ENCODE measurements at regions not wholly inside any gene's neighbourhood (a gene's known extent, or its start where the extent isn't known, plus 50 kb on each side); places are given as distances from the start of the nearest gene placed in this dataset.
A peak's percentile ranks its signal among the peaks of the same experiment; 100 is the strongest.

DNA sequence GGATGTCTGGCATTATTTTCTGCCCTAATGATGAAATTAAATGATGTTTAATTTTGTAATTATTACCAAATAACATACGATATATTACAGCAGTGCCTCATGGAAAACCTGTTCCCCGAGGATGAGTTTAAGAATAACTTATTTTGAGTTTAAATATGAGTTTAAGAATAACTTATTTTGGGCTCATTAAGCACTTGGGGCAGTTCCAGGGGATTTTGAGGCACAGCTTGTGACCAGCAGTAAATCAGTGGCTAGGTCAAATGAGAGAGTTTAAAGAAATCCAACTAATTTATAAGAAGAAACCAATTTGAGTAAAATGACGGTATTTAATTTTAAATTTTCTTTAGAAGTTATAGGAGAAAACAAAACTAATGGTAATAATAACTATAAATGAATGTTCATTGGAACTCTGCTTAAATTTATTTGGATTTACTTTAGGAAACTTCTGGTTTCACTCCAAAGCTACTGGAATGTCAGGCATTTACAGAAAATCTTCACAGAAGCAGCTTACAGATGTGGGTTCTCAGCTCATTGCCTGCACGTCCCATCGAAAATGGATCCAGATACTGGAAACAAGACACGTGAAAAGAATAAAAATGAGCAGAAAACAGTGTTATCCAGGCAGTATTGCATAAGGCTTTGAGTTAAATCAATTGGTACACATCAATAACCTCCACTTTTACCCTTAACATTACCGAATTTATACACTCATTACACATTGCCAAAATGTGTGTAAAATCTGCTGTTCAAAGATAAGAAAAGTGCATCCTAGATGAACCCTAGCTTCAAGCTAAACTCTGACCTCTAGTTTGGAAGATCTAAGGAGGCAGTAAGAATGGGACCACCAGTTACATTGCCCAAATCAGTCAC, 784.5 kb upstream of the IGFBP3 start:
- DNase-seq (peak; percentile 57), ATAC-seq (ENCODE audit: low read depth) (peak; percentile 74)
- Histone ChIP-seq H3K4me2 (ENCODE audit: low read depth, low read length) (peak overlapping the region; percentile 68), H4K91ac (ENCODE audit: insufficient read depth, low read depth, low read length) (peak overlapping the region; percentile 86; the same call in 1 of the 2 replicates), H3K27me3 (ENCODE audit: control insufficient read depth, insufficient read depth, low read length) (no peaks in the 10 kb centered on the region), H2BK15ac (ENCODE audit: low read depth, low read length) (peak overlapping the region; percentile 87; the same call in 2 of the 3 replicates), H3K4me1 (ENCODE audit: control insufficient read depth, insufficient read depth, low read length) (peaks cover 6% of the 10 kb centered on the region), H2AK5ac (ENCODE audit: low read depth, low read length) (peak overlapping the region; percentile 84), H3K14ac (replicated peaks; ENCODE audit: low read depth, low read length) (peak overlapping the region; percentile 88), H3K9ac (ENCODE audit: low read depth, low read length) (no peak overlapping the region), H3K4ac (ENCODE audit: low read depth, low read length) (peak overlapping the region; percentile 28; the same call in 1 of the 2 replicates), H2AK9ac (replicated peaks; ENCODE audit: low read depth, low read length, poor library complexity) (no peak overlapping the region), H4K5ac (ENCODE audit: low read depth, low read length) (peak overlapping the region; percentile 74; the same call in 1 of the 2 replicates), H3K56ac (ENCODE audit: extremely low read depth, insufficient read depth, low read length) (no peak overlapping the region), H3K18ac (ENCODE audit: low read depth, low read length) (peak overlapping the region; percentile 65), H3K36me3 (ENCODE audit: control insufficient read depth, insufficient read depth, low read length) (no peaks in the 10 kb centered on the region), H3K9me3 (ENCODE audit: control insufficient read depth, insufficient read depth, low read length) (no peaks in the 10 kb centered on the region), H3K4me3 (ENCODE audit: insufficient read depth, low read depth, low read length) (no peak overlapping the region), H2BK120ac (ENCODE audit: low read depth, low read length) (peak overlapping the region; percentile 66), H2AFZ (replicated peaks; ENCODE audit: low read length, poor library complexity) (no peak overlapping the region), H3K23ac (ENCODE audit: low read depth, low read length) (peak overlapping the region; percentile 26; the same call in 1 of the 2 replicates), H4K20me1 (ENCODE audit: insufficient read depth, low read length) (no peaks in the 10 kb centered on the region), H4K8ac (ENCODE audit: low read depth in 2 of 2, low read length in 2 of 2) (peak overlapping the region in 1 of 2 experiments; percentile 74; a peak in 2 of 4 replicates), H3K27ac (ENCODE audit: insufficient read depth, low read length) (no peak overlapping the region; the same call in 1 of the 2 replicates), H2BK5ac (ENCODE audit: low read depth, low read length, poor library complexity, severe bottlenecking) (peak overlapping the region; percentile 51), H3K9me1 (ENCODE audit: insufficient read depth, low read length) (peaks cover 4% of the 10 kb centered on the region; the same call in 1 of the 2 replicates), H2BK20ac (ENCODE audit: low read depth, low read length) (peak overlapping the region; percentile 79; the same call in 1 of the 2 replicates), H3K79me1 (ENCODE audit: low read depth in 1 of 2, low read length in 2 of 2) (no peaks in the 10 kb centered on the region)
- BruUV-seq (replicated peaks), result no TSS peak
- POLR2A ChIA-PET (ENCODE audit: unreplicated experiment), result interaction anchor here (0.9 kb wide), 1 partner anchor 12 kb away, joined by 3 read pairs; no protein-coding TSS in a partner anchor
- WGBS, 2 experiments (ENCODE audit: extremely low coverage in 2 of 2, insufficient read length in 1 of 2), result 20% methylated on average over 1 of the region's 7 CpGs; no CpG with 5 or more reads in 1 of the 2 experiments
- in situ Hi-C loops (cut with MboI; ENCODE audit: low sequenced_read_pairs), result no loop called here
- intact Hi-C loops (cut with micrococcal nuclease), result no loop called here
- dilution Hi-C loops (cut with HindIII; ENCODE audit: low sequenced_read_pairs, unreplicated experiment), result no loop called here
- CTCF ChIA-PET, result interaction anchor here (1.3 to 1.7 kb wide), 2 partner anchors 11 kb away, joined by 4 to 6 read pairs; no protein-coding TSS in a partner anchor
- TF ChIP-seq, protein P1, sequence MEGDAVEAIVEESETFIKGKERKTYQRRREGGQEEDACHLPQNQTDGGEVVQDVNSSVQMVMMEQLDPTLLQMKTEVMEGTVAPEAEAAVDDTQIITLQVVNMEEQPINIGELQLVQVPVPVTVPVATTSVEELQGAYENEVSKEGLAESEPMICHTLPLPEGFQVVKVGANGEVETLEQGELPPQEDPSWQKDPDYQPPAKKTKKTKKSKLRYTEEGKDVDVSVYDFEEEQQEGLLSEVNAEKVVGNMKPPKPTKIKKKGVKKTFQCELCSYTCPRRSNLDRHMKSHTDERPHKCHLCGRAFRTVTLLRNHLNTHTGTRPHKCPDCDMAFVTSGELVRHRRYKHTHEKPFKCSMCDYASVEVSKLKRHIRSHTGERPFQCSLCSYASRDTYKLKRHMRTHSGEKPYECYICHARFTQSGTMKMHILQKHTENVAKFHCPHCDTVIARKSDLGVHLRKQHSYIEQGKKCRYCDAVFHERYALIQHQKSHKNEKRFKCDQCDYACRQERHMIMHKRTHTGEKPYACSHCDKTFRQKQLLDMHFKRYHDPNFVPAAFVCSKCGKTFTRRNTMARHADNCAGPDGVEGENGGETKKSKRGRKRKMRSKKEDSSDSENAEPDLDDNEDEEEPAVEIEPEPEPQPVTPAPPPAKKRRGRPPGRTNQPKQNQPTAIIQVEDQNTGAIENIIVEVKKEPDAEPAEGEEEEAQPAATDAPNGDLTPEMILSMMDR (conservative IDR thresholded peaks at IDR 0.05; ENCODE audit: low read depth, low read length), result no peak
- TF ChIP-seq RAD21 (IDR thresholded peaks at IDR 0.05; ENCODE audit: low read length) (no peak), POLR2A (IDR thresholded peaks at IDR 0.05; ENCODE audit: low read depth, low read length) (no peak), MXI1 (IDR thresholded peaks at IDR 0.05; ENCODE audit: borderline replicate concordance, low read depth, low read length) (no peak), CHD1 (IDR thresholded peaks at IDR 0.05; ENCODE audit: low read depth, low read length) (no peak), CEBPB (IDR thresholded peaks at IDR 0.05; ENCODE audit: low read depth, low read length) (no peak), RCOR1 (IDR thresholded peaks at IDR 0.05; ENCODE audit: insufficient replicate concordance, low read length) (no peak), MAZ (IDR thresholded peaks at IDR 0.05; ENCODE audit: borderline replicate concordance, low read depth, low read length) (no peak), NFE2L2 (IDR thresholded peaks at IDR 0.05; ENCODE audit: low read depth, low read length) (no peak), BHLHE40 (IDR thresholded peaks at IDR 0.05; ENCODE audit: low read depth, low read length) (no peak), MAFK (IDR thresholded peaks at IDR 0.05; ENCODE audit: low read depth, low read length) (no peak), SMC3 (IDR thresholded peaks at IDR 0.05; ENCODE audit: low read depth, low read length) (no peak), RFX5 (IDR thresholded peaks at IDR 0.05; ENCODE audit: low read depth, low read length) (no peak), FOS (IDR thresholded peaks at IDR 0.05; ENCODE audit: low read depth, low read length) (no peak)
- TF ChIP-seq, protein P2, sequence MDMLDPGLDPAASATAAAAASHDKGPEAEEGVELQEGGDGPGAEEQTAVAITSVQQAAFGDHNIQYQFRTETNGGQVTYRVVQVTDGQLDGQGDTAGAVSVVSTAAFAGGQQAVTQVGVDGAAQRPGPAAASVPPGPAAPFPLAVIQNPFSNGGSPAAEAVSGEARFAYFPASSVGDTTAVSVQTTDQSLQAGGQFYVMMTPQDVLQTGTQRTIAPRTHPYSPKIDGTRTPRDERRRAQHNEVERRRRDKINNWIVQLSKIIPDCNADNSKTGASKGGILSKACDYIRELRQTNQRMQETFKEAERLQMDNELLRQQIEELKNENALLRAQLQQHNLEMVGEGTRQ (IDR thresholded peaks at IDR 0.05; ENCODE audit: low read depth, low read length), result no peak

All from IMR-90 (cell line).